GM12892 (cell line): ENCODE measurements at regions not wholly inside any gene's neighbourhood (a gene's known extent, or its start where the extent isn't known, plus 50 kb on each side); places are given as distances from the start of the nearest gene placed in this dataset.

Experiments
- DNase-seq: peaks from one replicate; pipeline ENCODE4 v3.0.0; 2011; ENCODE audit not compliant: insufficient read length
- FAIRE-seq: peaks from 2 replicates; lab custom pipeline; 2011; peaks lifted over from hg19 to GRCh38; lab: Jason Lieb, UNC
- POLR2A ChIP-seq: IDR thresholded peaks from 2 replicates; pipeline ENCODE4 v1.6.1; 2011; ENCODE audit warnings: low read depth, low read length, control low read depth
- POLR2AphosphoS5 ChIP-seq: IDR thresholded peaks from 2 replicates; pipeline ENCODE4 v1.6.1; 2011; ENCODE audit warnings: low read depth, low read length, control low read depth
- TAF1 ChIP-seq: IDR thresholded peaks from 2 replicates; pipeline ENCODE4 v1.6.1; 2011; ENCODE audit warnings: low read depth, mild to moderate bottlenecking, control low read depth, low read length, borderline replicate concordance

- FAIRE-seq (no peak), DNase-seq (no peak)
- TF ChIP-seq POLR2A (no peak), POLR2AphosphoS5 (no peak), TAF1 (no peak)
These were observed 258.1 kb downstream of the CLIC5 start for GRCh38 chr6:45757443-45758130.

- TF ChIP-seq TAF1 (no peak), POLR2AphosphoS5 (no peak), POLR2A (no peak)
These were observed 259.1 kb downstream of the CLIC5 start for GRCh38 chr6:45756606-45757005.

GRCh38 chr6:45754432-45754831 lies 261.2 kb downstream of the CLIC5 start:
- TF ChIP-seq POLR2A, result no peak
- no peak for TF ChIP-seq POLR2AphosphoS5
- no peak for TF ChIP-seq TAF1
- no peak for DNase-seq

More at GRCh38 chr6:45756606-45757005, 259.1 kb downstream of the CLIC5 start:
- FAIRE-seq (no peak), DNase-seq (no peak)

GRCh38 chr6:45746046-45746445 lies 269.6 kb downstream of the CLIC5 start:
- DNase-seq, result no peak
- TF ChIP-seq POLR2AphosphoS5 (no peak), POLR2A (no peak), TAF1 (no peak)
- no peak for FAIRE-seq

More at GRCh38 chr6:45754432-45754831, 261.2 kb downstream of the CLIC5 start:
- no peak for FAIRE-seq

- DNase-seq (no peak), FAIRE-seq (no peak)
- TF ChIP-seq POLR2A (no peak), TAF1 (no peak), POLR2AphosphoS5 (no peak)
These were observed 272.5 kb downstream of the CLIC5 start for GRCh38 chr6:45743028-45743615.

- DNase-seq (no peak), FAIRE-seq (no peak)
- no peak for TF ChIP-seq TAF1
- no peak for TF ChIP-seq POLR2A
- no peak for TF ChIP-seq POLR2AphosphoS5
These were observed 273.1 kb downstream of the CLIC5 start for GRCh38 chr6:45742591-45742990.

GRCh38 chr6:45741437-45742171 lies 274.1 kb downstream of the CLIC5 start:
- DNase-seq (no peak), FAIRE-seq (peak; percentile 67)
- no peak for TF ChIP-seq TAF1
- no peak for TF ChIP-seq POLR2AphosphoS5

GRCh38 chr6:45739058-45739457 lies 276.6 kb downstream of the CLIC5 start:
- no peak for TF ChIP-seq POLR2A
- no peak for TF ChIP-seq TAF1
- TF ChIP-seq POLR2AphosphoS5, result no peak
- FAIRE-seq (no peak), DNase-seq (no peak)

GRCh38 chr6:45738057-45738455 lies 277.6 kb downstream of the CLIC5 start:
- DNase-seq, result no peak
- no peak for FAIRE-seq
- TF ChIP-seq POLR2AphosphoS5 (no peak), TAF1 (no peak), POLR2A (no peak)

GRCh38 chr6:45737331-45738056 lies 278.2 kb downstream of the CLIC5 start:
- peak; percentile 57 for FAIRE-seq
- peak; percentile 11 for DNase-seq
- no peak for TF ChIP-seq TAF1
- TF ChIP-seq POLR2AphosphoS5, result no peak
- TF ChIP-seq POLR2A, result no peak

- DNase-seq (no peak), FAIRE-seq (no peak)
- TF ChIP-seq POLR2AphosphoS5 (no peak), TAF1 (no peak), POLR2A (no peak)
These were observed 279.5 kb downstream of the CLIC5 start for GRCh38 chr6:45736134-45736533.
